ENCODE measurements at regions not wholly inside any gene's neighbourhood (a gene's known extent, or its start where the extent isn't known, plus 50 kb on each side); places are given as distances from the start of the nearest gene placed in this dataset.

DNA sequence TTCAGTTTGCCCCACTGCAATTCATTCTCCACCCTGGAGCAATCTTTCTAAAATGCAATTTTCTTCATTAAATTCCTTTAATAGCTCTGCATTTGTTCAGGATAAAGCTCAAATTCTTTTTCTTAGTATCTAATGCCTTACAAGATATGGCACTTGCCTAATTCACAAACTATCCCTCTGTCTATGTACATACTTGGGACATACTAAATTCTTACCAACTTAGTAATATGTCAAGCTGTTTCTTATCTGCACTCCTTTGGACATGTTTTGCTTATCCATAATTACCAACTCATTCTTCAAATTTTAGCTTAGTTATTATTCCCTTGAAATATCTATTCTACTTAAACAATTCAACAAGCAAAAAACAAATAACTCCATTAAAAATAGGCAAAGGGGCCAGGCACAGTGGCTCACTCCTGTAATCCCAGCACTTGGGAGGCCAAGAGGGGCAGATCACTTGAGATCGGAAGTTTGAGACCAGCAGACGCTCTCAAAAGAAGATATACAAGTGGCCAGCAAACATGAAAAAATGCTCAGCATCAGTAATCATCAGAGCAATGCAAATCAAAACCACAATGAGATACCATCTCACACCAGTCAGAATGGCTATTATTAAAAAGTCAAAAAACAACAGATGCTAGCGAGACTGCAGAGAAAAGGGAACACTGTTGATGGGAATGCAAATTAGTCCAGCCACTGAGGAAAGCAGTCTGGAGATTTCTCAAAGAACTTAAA lies 96.9 kb downstream of the FAM76B start:
- no peak for DNase-seq (ENCODE audit: low read depth, low spot score)

DNA sequence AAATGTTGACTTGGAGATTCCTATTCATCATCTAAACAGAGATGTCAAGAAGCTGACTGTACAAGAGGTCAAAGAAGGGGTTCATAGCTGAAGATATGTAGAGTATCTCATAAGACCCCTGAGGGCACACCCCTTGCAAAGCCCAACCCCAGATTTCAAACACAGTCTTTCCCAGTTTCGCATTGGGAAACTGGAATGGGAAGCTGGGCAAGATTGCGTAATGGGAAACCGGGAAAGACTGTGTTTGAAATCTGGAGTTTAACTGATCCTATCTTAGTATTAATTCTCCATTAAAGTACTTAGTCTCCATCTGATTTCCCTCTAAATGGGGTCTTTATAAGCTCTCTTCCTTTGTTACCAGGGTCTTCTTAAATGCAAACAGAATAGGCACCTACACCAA lies 99.5 kb downstream of the FAM76B start:
- no peak for DNase-seq (ENCODE audit: low read depth, low spot score)

DNA sequence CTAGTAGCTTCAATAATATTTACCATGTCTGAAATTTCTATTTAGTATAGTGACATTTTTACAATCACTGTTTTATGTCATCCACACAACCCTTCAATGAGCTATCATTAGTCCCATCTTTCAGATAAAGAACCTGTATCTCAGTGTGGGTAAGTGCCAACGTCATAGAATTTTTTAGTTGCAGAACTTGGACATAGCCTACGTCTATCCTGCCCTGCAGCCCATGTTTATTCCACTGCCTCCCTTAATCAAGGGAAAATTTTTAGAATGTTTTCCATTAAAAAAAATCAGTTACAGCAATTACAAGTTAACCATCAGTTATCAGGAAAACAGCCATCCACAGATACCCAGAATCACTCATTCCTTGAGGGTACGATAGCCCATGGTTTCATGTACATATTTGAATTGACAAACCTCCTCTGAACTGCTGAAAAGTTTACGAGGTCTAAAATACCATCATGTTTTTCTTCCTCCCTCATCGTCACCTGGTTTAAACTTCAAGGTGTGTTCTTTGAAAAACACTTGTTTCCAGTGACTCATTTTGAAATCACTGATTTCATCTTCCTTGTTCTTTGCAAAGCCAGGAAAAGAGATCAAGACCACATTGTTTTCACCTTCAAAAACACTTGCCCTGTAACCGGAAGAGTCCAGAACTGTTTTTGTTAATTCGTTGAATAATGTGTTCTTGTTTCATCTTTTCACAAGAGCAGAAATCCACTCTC lies 100.9 kb downstream of the FAM76B start:
- no peak for DNase-seq (ENCODE audit: low read depth, low spot score)

DNA sequence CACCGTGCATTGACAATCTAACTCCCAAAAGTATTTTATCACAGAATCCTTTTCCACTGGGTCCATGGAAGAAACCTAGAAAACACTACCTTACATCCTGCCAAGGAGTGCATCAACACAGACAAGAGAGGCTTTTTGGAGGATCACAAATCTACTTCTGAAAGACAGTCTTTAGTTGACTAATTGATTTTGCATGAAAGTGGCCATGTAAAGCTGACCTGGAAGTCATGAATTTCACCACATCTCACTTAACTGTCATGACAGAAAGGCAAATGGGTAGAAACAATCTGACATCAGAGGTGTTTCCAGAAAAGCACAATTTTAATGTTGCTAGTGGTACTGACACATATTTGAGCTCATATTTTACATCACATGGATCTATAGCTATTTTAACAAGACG lies 101.6 kb downstream of the FAM76B start:
- DNase-seq (ENCODE audit: low read depth, low spot score): no peak

DNA sequence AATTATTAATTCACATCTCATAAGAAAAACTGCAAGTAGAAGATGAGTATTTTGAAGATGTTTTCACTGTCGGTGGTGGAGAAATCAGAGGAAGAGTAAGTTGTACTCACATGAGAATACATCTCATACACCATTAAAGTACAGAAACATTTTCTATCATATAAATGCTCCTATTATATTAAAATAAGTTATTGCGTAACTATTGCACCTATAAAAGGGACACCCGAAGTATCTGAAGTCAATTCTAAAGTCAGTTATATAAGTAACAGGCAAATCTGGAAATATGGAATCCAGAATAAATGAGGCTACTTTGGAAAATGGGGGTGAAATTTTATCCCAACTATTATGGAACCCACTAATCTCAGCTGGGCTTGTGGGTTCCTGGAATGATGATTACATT lies 103.3 kb downstream of the FAM76B start:
- DNase-seq (ENCODE audit: low read depth, low spot score): no peak

DNA sequence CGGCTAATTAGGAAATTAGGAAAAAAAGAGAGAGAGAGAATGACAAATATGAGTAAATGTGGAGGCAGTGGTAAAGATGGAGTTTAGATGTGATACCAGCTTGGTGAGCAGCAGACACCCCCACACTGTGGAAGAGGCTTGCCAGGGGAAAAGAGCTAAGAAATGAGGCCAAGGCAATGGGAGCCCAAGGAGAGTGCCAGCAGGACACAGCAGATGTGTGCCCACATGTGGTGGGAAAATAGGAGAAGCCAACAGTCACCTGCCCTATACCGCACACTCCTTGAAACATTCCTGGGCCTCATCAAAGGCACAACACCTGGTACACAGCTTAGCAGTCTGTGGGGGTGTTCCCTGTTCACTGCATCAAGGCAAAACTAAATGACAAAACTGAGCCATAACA lies 104.9 kb downstream of the FAM76B start:
- no peak for DNase-seq (ENCODE audit: low read depth, low spot score)

DNA sequence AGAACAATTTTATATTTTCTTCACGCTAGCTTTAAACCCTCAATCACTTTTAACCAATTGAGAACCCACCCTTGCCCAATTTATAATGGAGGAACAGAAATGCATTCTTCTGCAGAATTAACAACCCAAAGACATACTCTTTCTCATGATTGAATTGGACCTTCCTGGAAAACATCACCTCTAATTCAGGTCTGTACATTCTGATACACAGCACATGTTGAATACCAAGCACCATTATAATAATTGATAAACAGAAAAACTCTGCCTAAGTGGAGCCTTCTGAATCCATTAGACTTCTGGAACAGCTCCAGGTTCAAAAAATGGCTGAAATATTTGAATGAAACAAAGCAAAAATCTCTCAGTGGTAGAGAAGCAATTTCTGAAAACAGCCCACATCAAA lies 105.4 kb downstream of the FAM76B start:
- no peak for DNase-seq (ENCODE audit: low read depth, low spot score)

DNA sequence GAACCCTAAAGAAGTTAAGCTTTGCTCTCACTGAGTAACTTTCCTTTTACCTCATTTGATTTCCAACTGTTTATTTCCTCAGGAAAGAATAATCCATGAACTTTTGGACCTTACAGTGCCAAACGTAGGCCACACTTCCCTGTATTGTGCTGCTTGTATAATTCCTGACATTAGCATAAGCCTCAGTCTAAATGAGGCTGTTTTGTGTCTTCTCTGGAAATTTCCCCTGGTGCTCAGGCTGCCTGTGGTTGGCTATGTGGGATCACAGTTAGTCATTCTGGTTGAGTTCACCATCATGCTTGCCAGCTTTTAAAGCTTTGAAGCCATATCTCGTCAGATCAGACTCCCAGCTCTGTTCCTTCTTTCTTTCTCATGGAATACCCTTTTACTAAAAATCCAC lies 107.0 kb downstream of the FAM76B start:
- peak; percentile 47 for DNase-seq (ENCODE audit: low read depth, low spot score)

DNA sequence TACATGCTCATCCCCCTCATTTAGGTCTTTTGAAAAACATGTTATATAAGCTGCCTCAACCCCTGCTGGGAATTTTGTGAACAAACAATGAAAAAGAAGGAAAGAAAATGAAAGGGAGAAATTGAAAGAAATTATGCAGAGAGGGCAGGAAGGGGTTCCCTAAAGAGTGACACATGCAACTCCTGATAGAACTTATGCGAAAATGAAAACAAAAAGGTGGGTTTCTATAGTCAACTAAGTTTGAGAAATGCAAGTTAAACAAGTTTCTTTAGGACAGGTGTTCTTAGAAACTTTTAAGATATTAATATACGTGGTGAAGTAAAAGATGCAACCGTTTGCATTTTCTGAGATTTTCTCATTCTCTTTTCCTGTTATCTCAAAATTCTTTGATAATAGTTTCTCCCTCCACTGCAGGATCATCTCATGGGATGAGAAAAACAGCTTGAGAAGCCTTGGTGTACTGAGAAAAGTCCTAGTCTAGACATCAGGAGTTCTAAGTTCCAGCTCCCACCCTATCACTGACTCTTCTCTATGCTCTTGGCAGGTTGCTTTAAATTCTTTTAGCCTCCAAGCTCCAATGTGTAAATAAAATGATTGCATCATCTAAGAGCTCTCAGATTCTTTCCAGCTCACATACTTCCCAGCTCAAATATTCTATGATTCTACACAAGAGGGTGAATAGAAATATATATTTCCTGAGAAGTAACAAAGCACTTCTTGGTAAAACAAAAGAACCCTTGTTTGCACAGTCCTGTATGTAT lies 109.2 kb downstream of the FAM76B start:
- no peak for DNase-seq (ENCODE audit: low read depth, low spot score)

DNA sequence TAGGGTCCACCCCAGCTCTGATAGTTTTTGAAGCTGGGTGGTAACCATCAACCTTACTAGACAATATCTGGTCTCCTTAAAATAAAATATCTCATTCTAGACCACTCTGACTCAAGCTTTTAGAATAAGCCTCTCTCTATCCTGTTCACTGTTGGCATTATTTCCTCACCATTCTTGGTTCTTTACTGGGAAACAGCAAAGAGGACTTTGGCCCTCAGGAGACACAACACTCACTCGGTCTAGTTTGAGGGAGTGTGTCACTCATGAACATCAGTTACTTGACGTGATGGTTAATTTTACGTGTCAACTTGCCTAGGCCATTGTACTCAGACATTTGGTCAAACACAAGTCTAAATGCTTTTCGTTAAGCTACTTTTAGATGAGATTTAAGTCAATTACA lies 110.6 kb downstream of the FAM76B start:
- no peak for DNase-seq (ENCODE audit: low read depth, low spot score)

DNA sequence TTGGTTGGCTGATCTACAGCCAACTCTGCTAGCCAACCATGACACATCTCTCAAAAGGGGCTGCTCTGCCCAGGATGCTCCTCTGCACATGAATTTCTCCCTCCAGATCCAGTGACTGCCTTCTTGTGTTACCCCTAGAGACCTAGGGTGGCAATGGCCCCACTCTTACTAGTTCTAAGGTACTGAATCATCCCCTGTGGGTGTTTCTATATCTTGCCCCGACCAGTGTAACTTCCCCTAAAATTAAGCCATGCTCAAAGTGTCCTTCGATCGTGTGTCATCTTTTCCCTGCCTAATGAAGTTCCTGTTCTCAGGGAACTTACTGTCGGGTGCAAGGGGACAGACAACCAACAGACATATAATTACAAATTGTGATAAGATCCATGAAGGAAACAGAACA lies 113.3 kb downstream of the FAM76B start:
- no peak for DNase-seq (ENCODE audit: low read depth, low spot score)

DNA sequence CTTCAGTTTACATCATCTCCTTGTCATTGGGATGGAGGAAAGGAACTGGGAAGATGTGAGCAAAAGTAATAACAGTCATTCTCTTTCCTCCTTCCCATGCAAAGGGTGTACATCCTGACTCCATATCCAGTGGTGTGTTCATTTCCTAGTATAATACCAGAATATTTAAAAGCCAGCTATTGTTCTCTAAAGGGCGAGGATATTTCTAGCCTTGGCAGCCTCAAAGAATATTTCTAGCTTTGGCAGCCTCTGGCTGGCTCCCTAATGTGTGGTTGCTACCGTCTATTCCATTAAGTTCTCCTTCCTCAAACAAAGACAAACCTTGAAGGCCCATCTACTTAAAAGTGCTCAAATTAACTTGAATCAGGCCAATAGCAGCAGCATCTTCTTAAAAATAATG lies 114.0 kb downstream of the FAM76B start:
- DNase-seq (ENCODE audit: low read depth, low spot score): no peak

DNA sequence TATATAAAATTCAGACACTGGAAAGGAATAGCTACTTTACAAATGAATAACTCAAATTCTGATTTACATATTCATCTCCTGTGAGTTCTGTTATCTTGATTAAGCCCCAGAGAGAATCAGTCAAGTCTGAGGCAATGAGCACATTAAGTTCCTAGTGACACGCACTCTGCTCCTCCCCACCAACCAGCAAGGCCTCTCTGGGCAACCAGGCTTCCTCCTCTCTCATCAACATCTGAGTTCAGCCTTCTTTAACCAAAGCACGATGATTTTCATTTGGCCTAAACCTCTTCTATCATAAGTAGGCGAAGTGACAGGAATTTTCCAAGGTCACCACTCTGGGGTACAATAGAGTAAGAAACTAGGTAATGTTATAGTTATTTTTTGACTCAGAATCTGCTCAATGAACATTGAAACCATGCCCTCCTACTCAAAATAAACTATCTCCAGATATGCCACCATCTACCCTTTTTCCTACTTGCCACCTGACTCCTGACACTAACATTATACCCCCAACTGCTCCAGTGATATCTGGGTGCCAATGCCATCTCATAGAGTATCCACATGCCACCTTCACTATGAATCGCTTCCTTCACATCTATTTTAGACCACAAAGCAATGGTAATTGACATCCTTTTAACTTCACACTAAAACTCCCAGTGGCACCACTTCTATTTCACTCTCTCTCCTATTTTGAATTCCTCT lies 114.8 kb downstream of the FAM76B start:
- DNase-seq (ENCODE audit: low read depth, low spot score): no peak

DNA sequence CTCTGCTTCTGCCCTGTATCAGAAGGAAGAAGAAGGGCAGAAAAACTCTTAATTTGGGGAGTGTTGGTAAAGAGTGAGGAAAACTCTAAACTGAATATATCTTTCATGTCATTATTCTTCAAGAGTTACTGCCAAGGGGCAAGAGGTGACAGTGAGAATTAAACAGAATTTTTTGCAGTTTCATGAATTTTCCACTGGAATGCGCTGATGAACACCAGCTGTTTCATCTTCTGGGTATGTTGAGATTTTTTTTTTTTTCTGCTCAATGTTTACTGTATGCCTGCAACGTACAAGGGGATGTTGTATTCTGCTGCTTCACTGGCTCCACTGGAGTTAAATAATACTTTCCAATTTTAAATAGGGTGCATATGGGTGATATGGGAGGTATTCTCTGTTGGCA lies 117.8 kb downstream of the FAM76B start:
- DNase-seq (ENCODE audit: low read depth, low spot score): no peak

DNA sequence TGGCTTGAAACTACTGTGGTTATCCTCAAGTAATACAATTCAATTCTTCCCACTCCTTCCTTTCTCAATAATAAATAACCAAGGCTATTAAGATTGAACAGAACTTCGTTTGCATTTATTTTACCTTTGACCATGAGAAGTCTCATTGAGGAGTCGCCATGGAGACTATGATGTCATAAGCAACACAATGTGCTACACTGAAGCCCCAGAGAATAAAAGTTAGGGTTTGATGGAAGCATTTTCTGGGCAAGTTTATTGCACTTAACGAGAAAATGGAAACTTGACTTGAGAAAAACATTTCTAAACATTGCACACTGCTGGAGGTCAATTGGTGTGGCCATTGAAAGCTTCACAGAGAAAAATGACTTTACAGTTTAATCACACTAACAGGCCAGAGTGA lies 121.5 kb downstream of the FAM76B start:
- DNase-seq (ENCODE audit: low read depth, low spot score): no peak

DNA sequence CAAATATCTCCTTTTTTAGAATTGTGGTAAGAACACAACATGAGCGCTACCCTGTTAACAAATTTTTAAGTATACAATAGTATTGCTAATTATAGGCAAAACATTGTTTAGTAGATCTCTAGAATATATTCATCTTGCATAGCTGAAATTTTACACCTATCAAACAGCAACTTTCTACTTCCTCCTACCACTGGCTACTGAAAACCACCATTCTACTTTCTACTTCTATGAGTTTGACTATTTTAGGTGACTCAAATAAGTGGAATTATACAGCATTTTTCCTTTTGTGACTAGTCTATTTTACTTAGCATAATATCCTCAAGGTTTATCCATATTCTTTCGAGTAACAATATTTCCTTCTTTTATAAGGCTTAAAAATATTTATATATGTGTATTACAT lies 128.4 kb downstream of the FAM76B start:
- no peak for DNase-seq (ENCODE audit: low read depth, low spot score)

DNA sequence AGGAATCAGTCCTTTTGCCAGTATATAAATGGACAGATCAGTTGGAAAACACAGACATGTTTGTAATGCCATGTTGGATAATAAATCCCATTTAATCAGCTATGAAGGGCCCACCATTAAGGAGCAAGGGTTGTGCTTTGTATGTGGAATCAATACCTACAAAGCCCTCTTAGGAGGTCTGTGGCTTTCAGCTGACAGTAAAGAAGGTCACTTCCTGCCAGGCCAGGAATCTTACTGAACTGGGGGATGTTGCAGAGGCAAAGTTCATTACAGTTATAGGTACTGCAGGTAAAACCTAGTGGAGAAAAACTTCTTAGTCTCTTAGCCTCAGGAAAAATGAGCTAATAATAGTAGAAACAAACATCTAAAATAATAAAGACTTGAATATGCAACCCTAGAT lies 129.5 kb downstream of the FAM76B start:
- DNase-seq (ENCODE audit: low read depth, low spot score): no peak

DNA sequence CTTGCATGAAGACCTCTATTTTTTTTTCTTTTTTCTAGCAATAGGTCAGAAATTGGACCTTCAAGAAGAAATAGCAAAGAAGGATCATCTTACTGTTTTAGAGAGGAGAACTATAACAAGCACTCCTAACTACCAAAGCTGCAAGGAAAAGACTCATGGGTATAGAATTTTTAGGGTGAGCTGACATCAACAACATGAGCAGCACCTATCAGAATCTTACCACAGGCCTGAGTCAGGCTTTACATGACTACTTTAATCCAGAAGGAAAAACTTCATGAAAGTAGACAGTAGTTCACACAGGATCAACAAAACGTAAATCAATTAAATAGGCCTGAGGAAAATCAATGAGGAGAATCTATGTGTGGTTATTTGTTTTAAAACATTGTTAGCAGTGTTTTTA lies 130.5 kb downstream of the FAM76B start:
- no peak for DNase-seq (ENCODE audit: low read depth, low spot score)

DNA sequence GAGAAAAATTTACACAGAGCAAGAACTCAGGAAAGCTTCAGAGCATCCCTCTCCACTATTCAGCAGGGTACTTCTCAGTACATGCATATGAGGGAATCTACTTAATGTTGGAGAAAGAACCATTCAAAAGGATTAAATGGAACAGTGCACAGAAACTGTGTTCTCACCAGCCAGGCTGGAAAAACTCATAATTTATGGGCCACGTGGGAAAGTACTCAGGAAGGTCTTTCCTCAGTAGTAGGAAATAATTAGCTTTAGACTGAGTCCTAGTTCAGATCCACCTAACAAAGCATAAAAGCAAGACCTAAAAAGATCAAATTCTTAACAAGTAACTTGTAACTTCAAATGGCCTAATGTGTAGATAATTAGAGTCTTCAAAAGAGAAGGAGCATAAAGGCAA lies 134.0 kb downstream of the FAM76B start:
- DNase-seq (ENCODE audit: low read depth, low spot score): no peak

DNA sequence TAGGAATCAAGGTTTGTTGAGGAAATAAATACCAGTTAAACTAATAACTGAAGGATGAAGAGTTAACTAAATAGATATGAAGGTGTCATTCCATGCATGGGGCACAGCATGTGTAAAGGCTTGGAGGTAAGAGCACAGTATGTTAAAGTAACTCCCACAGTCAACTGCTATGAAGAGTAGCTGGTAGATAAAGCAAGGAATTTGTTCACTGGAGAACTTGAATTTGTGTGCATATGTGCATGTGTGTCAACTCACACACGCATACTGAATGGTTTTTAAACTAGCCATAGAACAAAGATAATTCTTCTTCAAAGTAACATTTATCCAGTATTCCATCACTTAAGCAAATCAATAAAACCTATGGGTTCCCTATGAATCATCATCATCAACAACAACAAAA lies 135.9 kb downstream of the FAM76B start:
- no peak for DNase-seq (ENCODE audit: low read depth, low spot score)

DNA sequence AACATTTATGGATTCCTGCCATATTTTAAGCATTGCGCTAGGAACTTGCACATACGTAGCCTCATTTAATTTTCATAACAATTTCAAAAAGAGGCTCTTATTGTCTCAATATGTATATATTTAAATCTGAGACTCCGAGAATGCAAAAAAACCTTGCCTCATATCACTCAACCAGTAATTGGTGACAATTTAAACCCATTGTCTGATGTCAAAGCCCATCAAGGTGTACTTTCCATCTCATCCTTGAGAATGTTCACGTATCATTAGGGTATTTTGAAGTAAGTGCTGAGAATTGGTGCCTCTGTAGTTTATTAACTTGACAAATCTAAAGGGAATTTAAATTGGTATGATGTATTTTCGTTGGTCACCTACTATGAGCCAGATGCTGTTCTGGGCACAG lies 136.5 kb downstream of the FAM76B start:
- DNase-seq (ENCODE audit: low read depth, low spot score): no peak

DNA sequence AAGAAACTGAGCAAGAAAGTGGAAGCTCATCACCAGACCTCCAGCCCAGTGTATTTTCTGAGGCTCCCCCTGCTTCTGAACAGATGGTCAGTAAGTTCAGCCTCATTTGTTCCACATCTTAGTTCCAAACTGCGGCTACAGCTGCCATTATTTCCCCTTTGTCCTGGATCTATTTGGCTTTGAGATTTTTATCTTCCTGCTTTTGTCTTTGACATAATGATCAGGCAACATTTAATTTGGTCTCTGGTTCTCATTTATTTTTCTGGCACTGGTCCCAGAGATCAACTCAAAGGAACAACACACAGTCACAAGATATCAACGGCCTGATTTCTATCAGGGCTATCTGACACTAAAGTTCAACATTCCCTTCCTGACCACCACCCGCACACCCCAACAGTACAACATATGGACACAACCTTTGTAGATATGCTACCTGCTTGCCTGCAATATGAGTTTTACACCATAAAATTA lies 137.5 kb downstream of the FAM76B start:
- DNase-seq (ENCODE audit: low read depth, low spot score): no peak

Data from pulmonary artery endothelial cell (primary cell).